SU-DHL-6 (cell line): ENCODE measurements at regions not wholly inside any gene's neighbourhood (a gene's known extent, or its start where the extent isn't known, plus 50 kb on each side); places are given as distances from the start of the nearest gene placed in this dataset.

Experiments
- H2AFZ ChIP-seq: fragments of 200-600 bp; sonication (generic); 2 replicates; pipeline ENCODE4 v1.6.1; 2014; ENCODE audit warnings: low read depth, mild to moderate bottlenecking, moderate library complexity, mixed read lengths, antibody characterized with exemption, low read length; ENCODE audit not compliant: severe bottlenecking
- H3F3A ChIP-seq: fragments of 200-600 bp; shearing (Covaris generic); 2 replicates; pipeline ENCODE4 v1.6.0; 2016; ENCODE audit warnings: antibody characterized with exemption, mild to moderate bottlenecking; ENCODE audit not compliant: insufficient read depth
- H3K27ac ChIP-seq: fragments of 200-600 bp; sonication (generic); 2 replicates; pipeline ENCODE4 v1.5.1; 2016; ENCODE audit warnings: low read depth, mild to moderate bottlenecking, low read length, moderate library complexity, mixed read lengths
- H3K27me3 ChIP-seq: fragments of 200-600 bp; sonication (generic), shearing (Covaris generic); 2 replicates; pipeline ENCODE4 v1.6.0; 2014; ENCODE audit warnings: mild to moderate bottlenecking, low read length
- H3K36me3 ChIP-seq: fragments of 200-600 bp; sonication (generic); 2 replicates; pipeline ENCODE4 v1.6.1; 2014; ENCODE audit warnings: mild to moderate bottlenecking, low read length, mixed read lengths
- H3K4me2 ChIP-seq: fragments of 300-600, 200-600 bp; shearing (Covaris generic), sonication (generic); 2 replicates; pipeline ENCODE4 v1.6.0; 2014; ENCODE audit warnings: low read length, low read depth, mild to moderate bottlenecking; ENCODE audit not compliant: poor library complexity, severe bottlenecking
- H3K4me3 ChIP-seq: fragments of 200-600 bp; sonication (generic); 2 replicates; pipeline ENCODE4 v1.5.1; 2014; ENCODE audit warnings: antibody characterized with exemption, low read length, mild to moderate bottlenecking, mixed read lengths; ENCODE audit not compliant: insufficient read depth, poor library complexity, severe bottlenecking
- H3K79me2 ChIP-seq: fragments of 200-600 bp; sonication (generic); 2 replicates; pipeline ENCODE4 v1.6.1; 2014; ENCODE audit warnings: mild to moderate bottlenecking, low read length, moderate library complexity; ENCODE audit not compliant: insufficient read depth
- H3K9ac ChIP-seq: fragments of 200-600 bp; sonication (generic); 2 replicates; pipeline ENCODE4 v1.7.0; 2014; ENCODE audit warnings: mild to moderate bottlenecking, low read length
- H3K9me2 ChIP-seq: fragments of 200-600 bp; sonication (generic); replicated peaks from 2 replicates; pipeline ENCODE4 v1.6.1; 2014; ENCODE audit warnings: low read length; ENCODE audit not compliant: insufficient read depth
- H3K9me3 ChIP-seq: fragments of 200-600 bp; sonication (generic); 2 replicates; pipeline ENCODE4 v1.6.1; 2014; ENCODE audit warnings: low read length, mixed read lengths; ENCODE audit not compliant: insufficient read depth
- H4K20me1 ChIP-seq: fragments of 200-600 bp; sonication (generic); 2 replicates; pipeline ENCODE4 v1.6.1; 2014; ENCODE audit warnings: low read depth, mild to moderate bottlenecking, antibody characterized with exemption, low read length, moderate library complexity, mixed read lengths
- EZH2phosphoT487 ChIP-seq: fragments of 200-600 bp; sonication (generic), shearing (Covaris generic); conservative IDR thresholded peaks from 2 replicates; pipeline ENCODE4 v1.6.1; 2018; ENCODE audit warnings: mild to moderate bottlenecking, antibody characterized with exemption, low read length, moderate library complexity, mixed read lengths
- TF ChIP-seq, protein P1 (sequence below): fragments of 200-600 bp; sonication (generic); IDR thresholded peaks from one replicate; pipeline ENCODE4 v1.5.1; 2017; ENCODE audit warnings: antibody characterized with exemption, mild to moderate bottlenecking, low read length, moderate library complexity; ENCODE audit not compliant: insufficient read depth, poor library complexity, severe bottlenecking

GRCh38 chr13:97826421-97827012, 127.0 kb upstream of the IPO5 start:
- Histone ChIP-seq H3K27me3 (no peaks in the 10 kb centered on the region), H3K79me2 (no peaks in the 10 kb centered on the region), H3K27ac (no peak overlapping the region)

GRCh38 chr13:97834250-97834649, 119.2 kb upstream of the IPO5 start:
- Histone ChIP-seq H4K20me1 (no peaks in the 10 kb centered on the region), H3K9me3 (no peaks in the 10 kb centered on the region), H3K4me2 (no peak overlapping the region), H3K36me3 (no peaks in the 10 kb centered on the region), H3K27ac (no peak overlapping the region), H3K27me3 (no peaks in the 10 kb centered on the region; the same call in 1 of the 2 replicates), H3K9me2 (no peaks in the 10 kb centered on the region), H3K4me3 (no peak overlapping the region), H3K9ac (no peak overlapping the region), H2AFZ (no peak overlapping the region), H3F3A (no peaks in the 10 kb centered on the region), H3K79me2 (no peaks in the 10 kb centered on the region)
- no peak for TF ChIP-seq EZH2phosphoT487
- TF ChIP-seq, protein P1, sequence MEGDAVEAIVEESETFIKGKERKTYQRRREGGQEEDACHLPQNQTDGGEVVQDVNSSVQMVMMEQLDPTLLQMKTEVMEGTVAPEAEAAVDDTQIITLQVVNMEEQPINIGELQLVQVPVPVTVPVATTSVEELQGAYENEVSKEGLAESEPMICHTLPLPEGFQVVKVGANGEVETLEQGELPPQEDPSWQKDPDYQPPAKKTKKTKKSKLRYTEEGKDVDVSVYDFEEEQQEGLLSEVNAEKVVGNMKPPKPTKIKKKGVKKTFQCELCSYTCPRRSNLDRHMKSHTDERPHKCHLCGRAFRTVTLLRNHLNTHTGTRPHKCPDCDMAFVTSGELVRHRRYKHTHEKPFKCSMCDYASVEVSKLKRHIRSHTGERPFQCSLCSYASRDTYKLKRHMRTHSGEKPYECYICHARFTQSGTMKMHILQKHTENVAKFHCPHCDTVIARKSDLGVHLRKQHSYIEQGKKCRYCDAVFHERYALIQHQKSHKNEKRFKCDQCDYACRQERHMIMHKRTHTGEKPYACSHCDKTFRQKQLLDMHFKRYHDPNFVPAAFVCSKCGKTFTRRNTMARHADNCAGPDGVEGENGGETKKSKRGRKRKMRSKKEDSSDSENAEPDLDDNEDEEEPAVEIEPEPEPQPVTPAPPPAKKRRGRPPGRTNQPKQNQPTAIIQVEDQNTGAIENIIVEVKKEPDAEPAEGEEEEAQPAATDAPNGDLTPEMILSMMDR: no peak

More at GRCh38 chr13:97826421-97827012, 127.0 kb upstream of the IPO5 start:
- Histone ChIP-seq H3K9ac (no peak overlapping the region), H3F3A (no peaks in the 10 kb centered on the region), H4K20me1 (no peaks in the 10 kb centered on the region), H3K4me3 (no peak overlapping the region), H2AFZ (no peak overlapping the region), H3K4me2 (no peak overlapping the region), H3K9me3 (0 out of 2 replicates have a peak, but pooled peaks cover 8% of the 10 kb centered on the region), H3K9me2 (no peaks in the 10 kb centered on the region), H3K36me3 (no peaks in the 10 kb centered on the region)
- no peak for TF ChIP-seq EZH2phosphoT487
- TF ChIP-seq, protein P1: no peak

DNA sequence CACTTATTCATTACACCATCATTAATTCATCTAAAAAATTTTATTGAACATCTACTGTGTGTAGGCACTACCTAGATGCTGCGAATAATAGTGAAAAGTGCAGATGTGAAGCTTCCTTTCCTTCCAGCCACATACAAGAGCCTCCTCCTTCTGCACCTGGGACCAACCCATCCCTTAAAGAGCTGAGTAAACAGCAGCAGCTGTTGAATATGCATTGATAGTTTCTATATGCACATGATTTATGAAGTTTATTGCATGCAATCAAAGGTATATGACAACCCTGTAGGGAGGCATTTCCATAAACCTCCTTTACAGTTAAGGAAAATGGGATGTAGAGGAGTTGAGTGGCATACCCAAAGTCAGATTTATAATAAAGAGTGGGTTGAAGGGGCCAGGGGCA, 110.3 kb upstream of the IPO5 start:
- H3F3A ChIP-seq: no peaks in the 10 kb centered on the region
- no peak overlapping the region for H3K4me2 ChIP-seq
- H3K9me3 ChIP-seq: no peaks in the 10 kb centered on the region
- H3K9me2 ChIP-seq: no peaks in the 10 kb centered on the region
- no peak for TF ChIP-seq EZH2phosphoT487
- TF ChIP-seq, protein P1: no peak
- H3K4me3 ChIP-seq: no peak overlapping the region
- no peaks in the 10 kb centered on the region for H3K36me3 ChIP-seq
- no peak overlapping the region for H3K9ac ChIP-seq
- H4K20me1 ChIP-seq: no peaks in the 10 kb centered on the region
- no peak overlapping the region for H3K27ac ChIP-seq
- no peaks in the 10 kb centered on the region for H3K79me2 ChIP-seq
- H2AFZ ChIP-seq: no peak overlapping the region
- H3K27me3 ChIP-seq: no peaks in the 10 kb centered on the region; the same call in 1 of the 2 replicates
